BJ (cell line): ENCODE measurements at regions not wholly inside any gene's neighbourhood (a gene's known extent, or its start where the extent isn't known, plus 50 kb on each side); places are given as distances from the start of the nearest gene placed in this dataset.

Experiments used
- CTCF ChIA-PET: fragments of 350-600 bp; formaldehyde crosslinking; extraction: SDS; loops from one replicate; lab custom pipeline; 2021; ENCODE audit warnings: antibody characterized with exemption, inconsistent platforms; lab: Yijun Ruan, JAX
- POLR2A ChIA-PET: fragments of 300-600 bp; sonication (Branson Sonifier 250); formaldehyde crosslinking; extraction: SDS; loops from one replicate; lab custom pipeline; 2021; ENCODE audit warnings: antibody characterized with exemption; lab: Charles Lee
- DNase-seq: peaks from one replicate; pipeline ENCODE4 v3.0.0-alpha.2; 2011; ENCODE audit warnings: low read depth
- H3K27me3 ChIP-seq: 2 replicates; pipeline ENCODE4 v1.6.0; 2011; ENCODE audit warnings: low read length; ENCODE audit not compliant: control insufficient read depth, insufficient read depth
- H3K36me3 ChIP-seq: 2 replicates; pipeline ENCODE4 v1.5.1; 2011; ENCODE audit warnings: low read length; ENCODE audit not compliant: control insufficient read depth, insufficient read depth
- H3K4me3 ChIP-seq: 2 replicates; pipeline ENCODE4 v1.5.1; 2011; ENCODE audit warnings: low read depth, mild to moderate bottlenecking, control low read depth, low read length
- TF ChIP-seq, protein P1 (sequence below): IDR thresholded peaks from 2 replicates; pipeline ENCODE4 v1.5.1; 2011; ENCODE audit warnings: low read depth, mild to moderate bottlenecking, control low read depth, inconsistent platforms, low read length, moderate library complexity; ENCODE audit not compliant: insufficient read depth

DNA sequence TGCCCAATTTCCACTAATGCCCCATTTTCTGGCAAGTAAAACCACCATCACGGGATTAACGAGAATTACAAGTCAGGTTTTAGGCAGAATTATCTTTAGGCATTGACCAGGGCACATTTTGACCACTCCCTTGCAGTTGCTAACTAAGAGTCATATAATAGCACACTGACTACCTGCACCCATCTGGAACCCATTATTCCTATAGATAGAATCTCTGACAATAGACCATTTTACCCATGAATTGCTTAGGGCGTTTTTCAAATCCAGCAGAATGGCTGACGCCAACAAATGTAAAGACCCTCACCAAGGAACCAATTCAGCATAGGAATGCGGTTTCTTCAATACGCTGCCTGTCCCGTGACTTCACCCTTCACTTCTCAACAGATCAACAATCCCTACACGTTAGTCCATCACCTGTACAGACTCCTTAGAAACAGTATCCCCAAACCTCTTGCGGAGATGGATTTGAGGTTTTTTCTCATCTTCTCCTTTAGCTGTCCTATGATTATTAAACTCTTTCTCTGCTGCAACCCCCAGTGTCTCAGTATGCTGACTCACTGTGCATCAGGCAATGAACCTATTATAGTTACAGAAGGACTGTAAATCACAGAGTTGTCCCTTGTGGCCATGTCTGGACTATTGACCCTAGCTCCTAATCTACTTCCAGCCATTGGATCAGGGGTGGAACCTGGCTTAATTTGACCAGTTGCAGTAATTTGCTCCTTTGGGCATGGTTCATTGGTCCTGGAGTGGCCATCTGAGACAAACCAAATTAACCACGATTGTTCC lies 177.3 kb upstream of the PLXNC1 start:
- CTCF ChIA-PET = no interaction called here
- Histone ChIP-seq H3K4me3 (no peak overlapping the region), H3K36me3 (no peaks in the 10 kb centered on the region), H3K27me3 (no peaks in the 10 kb centered on the region)
- POLR2A ChIA-PET = no interaction called here
- TF ChIP-seq, protein P1, sequence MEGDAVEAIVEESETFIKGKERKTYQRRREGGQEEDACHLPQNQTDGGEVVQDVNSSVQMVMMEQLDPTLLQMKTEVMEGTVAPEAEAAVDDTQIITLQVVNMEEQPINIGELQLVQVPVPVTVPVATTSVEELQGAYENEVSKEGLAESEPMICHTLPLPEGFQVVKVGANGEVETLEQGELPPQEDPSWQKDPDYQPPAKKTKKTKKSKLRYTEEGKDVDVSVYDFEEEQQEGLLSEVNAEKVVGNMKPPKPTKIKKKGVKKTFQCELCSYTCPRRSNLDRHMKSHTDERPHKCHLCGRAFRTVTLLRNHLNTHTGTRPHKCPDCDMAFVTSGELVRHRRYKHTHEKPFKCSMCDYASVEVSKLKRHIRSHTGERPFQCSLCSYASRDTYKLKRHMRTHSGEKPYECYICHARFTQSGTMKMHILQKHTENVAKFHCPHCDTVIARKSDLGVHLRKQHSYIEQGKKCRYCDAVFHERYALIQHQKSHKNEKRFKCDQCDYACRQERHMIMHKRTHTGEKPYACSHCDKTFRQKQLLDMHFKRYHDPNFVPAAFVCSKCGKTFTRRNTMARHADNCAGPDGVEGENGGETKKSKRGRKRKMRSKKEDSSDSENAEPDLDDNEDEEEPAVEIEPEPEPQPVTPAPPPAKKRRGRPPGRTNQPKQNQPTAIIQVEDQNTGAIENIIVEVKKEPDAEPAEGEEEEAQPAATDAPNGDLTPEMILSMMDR = no peak
- no peak for DNase-seq

DNA sequence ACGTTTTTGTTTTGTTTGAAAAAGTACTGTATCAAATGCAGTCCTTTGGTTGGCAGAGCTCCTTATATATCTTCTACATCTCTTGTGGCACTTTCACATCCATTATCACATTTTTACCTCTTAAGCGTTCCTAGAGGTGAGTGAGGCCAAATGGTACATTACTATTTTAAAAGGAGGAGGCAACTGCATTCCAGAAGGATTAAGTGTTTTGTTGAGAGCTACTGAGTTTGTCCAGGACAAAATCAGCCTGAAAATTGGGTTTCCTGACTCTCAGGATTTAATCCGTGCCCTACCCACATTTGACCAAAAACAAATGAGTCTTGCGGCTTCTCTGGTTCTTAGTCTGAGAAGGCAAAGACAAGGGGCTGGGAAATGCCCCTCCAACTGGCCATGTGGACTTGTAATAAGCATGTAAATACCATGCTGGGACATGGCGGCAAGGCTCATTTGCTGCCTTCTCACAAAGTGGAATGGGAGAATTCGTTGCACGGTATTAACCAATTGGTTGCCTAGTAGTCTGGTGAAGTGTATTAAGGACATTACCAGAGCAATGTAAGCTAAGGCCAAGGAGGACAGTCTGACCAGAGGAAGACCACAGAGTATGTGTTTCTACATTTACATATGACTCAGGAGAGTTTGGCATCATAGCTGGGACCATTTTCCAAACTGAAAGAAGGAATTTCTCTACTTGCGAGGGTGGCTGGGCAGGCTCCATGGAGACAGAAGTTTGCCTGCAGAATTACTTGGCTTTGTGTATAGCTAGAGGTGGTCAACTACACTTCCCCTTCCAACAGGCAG lies 175.8 kb upstream of the PLXNC1 start:
- TF ChIP-seq, protein P1 = no peak
- DNase-seq = no peak
- no peaks in the 10 kb centered on the region for H3K36me3 ChIP-seq
- no peaks in the 10 kb centered on the region for H3K27me3 ChIP-seq
- no peak overlapping the region for H3K4me3 ChIP-seq
- POLR2A ChIA-PET = no interaction called here
- CTCF ChIA-PET = interaction anchor here (0.5 to 1.4 kb wide), 4 partner anchors 11 to 403 kb away, joined by 3 to 5 read pairs (median 4); no protein-coding TSS in a partner anchor

DNA sequence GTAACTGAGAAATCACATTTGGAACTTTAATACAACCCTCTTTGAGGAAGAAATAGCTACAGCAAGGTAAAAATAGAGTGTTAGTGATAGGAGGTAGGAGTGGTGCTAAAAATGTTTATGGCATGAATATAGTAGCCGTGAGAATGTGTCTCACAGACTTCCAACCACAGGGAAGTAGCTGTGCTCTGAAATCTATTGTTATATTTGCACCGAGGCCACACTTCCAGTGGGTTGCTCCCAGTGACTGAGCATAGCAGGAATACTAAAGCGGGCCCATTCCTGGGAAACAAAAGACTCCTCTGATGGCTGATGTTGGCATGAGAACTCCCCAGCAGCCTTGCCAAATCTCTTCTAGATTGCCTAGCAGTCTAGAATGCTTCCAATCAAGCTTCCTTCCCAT lies 174.1 kb upstream of the PLXNC1 start:
- DNase-seq = no peak
- ChIA-PET CTCF (interaction anchor here (0.7 to 2.3 kb wide), 4 partner anchors 17 to 207 kb away, joined by 3 to 6 read pairs (median 4); no protein-coding TSS in a partner anchor), POLR2A (interaction anchor here (1.5 kb wide), 1 partner anchor 9 kb away, joined by 4 read pairs; no protein-coding TSS in a partner anchor)
- Histone ChIP-seq H3K36me3 (no peaks in the 10 kb centered on the region), H3K4me3 (no peak overlapping the region), H3K27me3 (no peaks in the 10 kb centered on the region)
- TF ChIP-seq, protein P1 = no peak

DNA sequence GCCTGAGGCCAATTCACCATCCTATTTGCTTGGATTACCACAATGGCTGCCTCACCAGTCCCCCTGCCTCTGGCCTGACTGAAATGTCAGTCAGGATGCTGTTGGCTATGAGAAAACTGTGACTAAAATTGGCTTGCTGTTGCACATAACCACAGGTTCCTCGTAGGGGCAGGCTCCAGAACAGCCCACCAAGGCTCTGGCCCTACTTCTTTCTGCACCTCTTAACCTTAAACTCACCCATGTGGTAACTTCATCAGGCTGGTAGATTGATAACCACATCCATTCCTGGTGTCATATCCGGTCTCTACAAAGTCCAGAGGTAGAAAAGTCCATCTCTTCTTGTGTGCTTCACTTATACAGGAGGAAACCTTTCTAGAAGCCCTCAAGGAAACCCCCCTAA lies 172.4 kb upstream of the PLXNC1 start:
- CTCF ChIA-PET = no interaction called here
- H3K4me3 ChIP-seq = no peak overlapping the region
- H3K27me3 ChIP-seq = no peaks in the 10 kb centered on the region
- TF ChIP-seq, protein P1 = no peak
- no peak for DNase-seq
- POLR2A ChIA-PET = no interaction called here
- H3K36me3 ChIP-seq = no peaks in the 10 kb centered on the region

DNA sequence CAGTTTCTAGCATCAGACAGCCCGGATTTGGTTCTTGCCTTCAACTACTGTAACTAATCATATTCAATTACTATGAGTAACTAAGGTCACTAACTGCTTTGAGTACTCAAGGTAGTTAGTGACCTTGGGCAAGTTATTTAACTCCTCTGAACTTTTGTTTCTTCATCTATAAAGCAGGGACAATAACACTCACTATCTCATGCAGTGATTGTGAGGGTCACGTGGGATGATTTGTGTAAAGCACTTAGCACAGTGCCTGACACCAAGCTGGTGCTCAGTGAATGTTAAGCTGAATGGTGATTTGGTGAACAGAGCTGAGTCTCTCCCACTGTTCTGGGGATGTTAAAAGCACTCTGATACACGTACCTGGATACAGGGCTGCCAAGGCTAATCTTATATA lies 171.3 kb upstream of the PLXNC1 start:
- Histone ChIP-seq H3K36me3 (no peaks in the 10 kb centered on the region), H3K27me3 (no peaks in the 10 kb centered on the region), H3K4me3 (no peak overlapping the region)
- TF ChIP-seq, protein P1 = no peak
- CTCF ChIA-PET = interaction anchor here (1.1 to 1.3 kb wide), 3 partner anchors 15 to 125 kb away, joined by 3 read pairs; no protein-coding TSS in a partner anchor
- POLR2A ChIA-PET = no interaction called here
- DNase-seq = no peak
